ENCODE measurements at regions not wholly inside any gene's neighbourhood (a gene's known extent, or its start where the extent isn't known, plus 50 kb on each side); places are given as distances from the start of the nearest gene placed in this dataset.

GRCh38 chr2:144670738-144671137 is 150.8 kb upstream of the ZEB2 start:
- TF ChIP-seq CTCF (IDR thresholded peaks at IDR 0.05), result no peak
- TF ChIP-seq POLR2A (IDR thresholded peaks at IDR 0.05), result no peak

Data from testis (tissue), 2 donors.